ENCODE measurements at regions not wholly inside any gene's neighbourhood (a gene's known extent, or its start where the extent isn't known, plus 50 kb on each side); places are given as distances from the start of the nearest gene placed in this dataset.

- no peaks in the 10 kb centered on the region for H3F3A ChIP-seq (ENCODE audit: insufficient read depth, low read length)
- no peaks in the 10 kb centered on the region for H3K4me1 ChIP-seq (ENCODE audit: low read length)
- H4K20me1 ChIP-seq (ENCODE audit: insufficient read depth, low read length), result no peaks in the 10 kb centered on the region
- no peak overlapping the region for H2AFZ ChIP-seq (ENCODE audit: low read length)
- H3K27me3 ChIP-seq (replicated peaks; ENCODE audit: insufficient read depth, low read length), result no peaks in the 10 kb centered on the region
- no peak overlapping the region for H3K4me2 ChIP-seq (ENCODE audit: low read depth, low read length)
- H3K9me2 ChIP-seq (replicated peaks; ENCODE audit: insufficient read depth, low read length), result no peaks in the 10 kb centered on the region
- H3K9ac ChIP-seq (ENCODE audit: low read length), result no peak overlapping the region
- no peak overlapping the region for H3K4me3 ChIP-seq (ENCODE audit: low read length)
- no peak for TF ChIP-seq CTCF (IDR thresholded peaks at IDR 0.05; ENCODE audit: low read length)
- TF ChIP-seq EZH2phosphoT487 (IDR thresholded peaks at IDR 0.05; ENCODE audit: low read length), result no peak
- TF ChIP-seq EZH2 (optimal IDR thresholded peaks at IDR 0.05; ENCODE audit: low read depth, low read length), result no peak
- no peaks in the 10 kb centered on the region for H3K79me2 ChIP-seq (ENCODE audit: low read length)
- no peak for DNase-seq
- H3K9me3 ChIP-seq (replicated peaks; ENCODE audit: insufficient read depth, low read length), result no peaks in the 10 kb centered on the region
- no peak overlapping the region for H3K27ac ChIP-seq (ENCODE audit: low read length)
- no peaks in the 10 kb centered on the region for H3K36me3 ChIP-seq (replicated peaks; ENCODE audit: insufficient read depth, low read length)
Measured at GRCh38 chr6:55052846-55053245, 121.5 kb upstream of the HCRTR2 start.

DNA sequence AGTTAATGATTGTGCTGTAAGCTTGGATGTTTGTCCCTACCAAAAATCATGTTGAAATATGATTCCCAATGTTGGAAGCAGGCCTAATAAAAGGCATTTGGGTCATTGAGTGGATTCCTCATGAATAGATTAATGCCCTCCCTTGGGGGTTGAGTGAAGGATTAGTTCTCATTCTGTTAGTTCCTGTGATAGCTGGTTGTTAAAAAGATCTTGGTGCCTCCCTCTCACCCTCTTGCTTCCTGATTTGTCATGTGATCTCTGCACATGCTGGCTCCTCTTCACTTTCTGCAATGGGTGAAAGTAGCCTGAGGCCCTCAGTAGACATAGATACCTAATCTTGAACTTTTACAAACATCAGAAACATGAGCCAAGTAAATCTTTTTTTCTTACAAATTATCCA lies 115.6 kb upstream of the HCRTR2 start:
- Histone ChIP-seq H3K9me3 (replicated peaks; ENCODE audit: insufficient read depth, low read length) (no peaks in the 10 kb centered on the region), H4K20me1 (ENCODE audit: insufficient read depth, low read length) (no peaks in the 10 kb centered on the region), H2AFZ (ENCODE audit: low read length) (no peak overlapping the region), H3K9ac (ENCODE audit: low read length) (no peak overlapping the region), H3K79me2 (ENCODE audit: low read length) (no peaks in the 10 kb centered on the region), H3K4me3 (ENCODE audit: low read length) (no peak overlapping the region), H3K27me3 (replicated peaks; ENCODE audit: insufficient read depth, low read length) (no peaks in the 10 kb centered on the region), H3K4me1 (ENCODE audit: low read length) (no peaks in the 10 kb centered on the region), H3F3A (ENCODE audit: insufficient read depth, low read length) (no peaks in the 10 kb centered on the region), H3K27ac (ENCODE audit: low read length) (no peak overlapping the region), H3K36me3 (replicated peaks; ENCODE audit: insufficient read depth, low read length) (no peaks in the 10 kb centered on the region), H3K4me2 (ENCODE audit: low read depth, low read length) (no peak overlapping the region), H3K9me2 (replicated peaks; ENCODE audit: insufficient read depth, low read length) (no peaks in the 10 kb centered on the region)
- DNase-seq, result no peak
- no peak for TF ChIP-seq EZH2 (optimal IDR thresholded peaks at IDR 0.05; ENCODE audit: low read depth, low read length)
- no peak for TF ChIP-seq EZH2phosphoT487 (IDR thresholded peaks at IDR 0.05; ENCODE audit: low read length)
- TF ChIP-seq CTCF (IDR thresholded peaks at IDR 0.05; ENCODE audit: low read length), result no peak

DNA sequence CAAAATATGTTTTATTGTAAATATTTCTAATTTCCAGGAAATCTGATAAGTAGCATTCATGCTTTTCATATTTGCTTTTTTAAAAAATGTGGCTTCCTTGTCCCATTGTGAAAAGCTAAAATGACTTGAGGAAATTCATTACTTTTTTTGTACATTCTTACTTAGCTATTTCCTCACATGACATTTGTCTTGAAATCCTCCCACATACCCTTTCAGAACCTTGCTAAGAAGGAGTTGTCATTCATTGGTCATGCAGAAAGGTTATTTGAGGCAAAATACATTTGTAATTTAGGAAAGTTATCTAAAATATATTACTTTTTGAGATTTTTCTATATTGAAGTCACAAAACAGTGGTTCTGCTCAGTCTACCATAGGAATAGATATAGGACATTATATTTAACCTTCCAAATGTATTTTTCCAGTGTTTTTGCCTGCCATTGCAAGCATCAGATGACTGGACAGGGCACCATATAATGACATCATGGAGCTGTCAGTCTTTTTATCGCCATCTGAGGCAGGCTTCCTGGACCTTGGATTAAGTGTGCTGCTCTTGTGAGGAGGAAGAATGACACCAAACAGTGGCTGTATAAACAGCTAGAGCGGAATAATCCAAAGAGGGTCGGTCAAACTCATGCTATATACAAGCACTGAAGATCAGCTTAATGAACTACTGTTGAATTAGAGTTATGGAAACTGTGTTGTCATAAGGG lies 109.4 kb upstream of the HCRTR2 start:
- H3K9ac ChIP-seq (ENCODE audit: low read length), result no peak overlapping the region
- no peak overlapping the region for H3K4me3 ChIP-seq (ENCODE audit: low read length)
- H2AFZ ChIP-seq (ENCODE audit: low read length), result no peak overlapping the region

More for the DNA sequence above, 109.4 kb upstream of the HCRTR2 start:
- no peak for DNase-seq
- Histone ChIP-seq H3K79me2 (ENCODE audit: low read length) (no peaks in the 10 kb centered on the region), H3K9me3 (replicated peaks; ENCODE audit: insufficient read depth, low read length) (no peaks in the 10 kb centered on the region), H3K27me3 (replicated peaks; ENCODE audit: insufficient read depth, low read length) (no peaks in the 10 kb centered on the region), H3K4me1 (ENCODE audit: low read length) (no peaks in the 10 kb centered on the region), H3F3A (ENCODE audit: insufficient read depth, low read length) (no peaks in the 10 kb centered on the region), H3K4me2 (ENCODE audit: low read depth, low read length) (no peak overlapping the region), H3K9me2 (replicated peaks; ENCODE audit: insufficient read depth, low read length) (no peaks in the 10 kb centered on the region), H3K27ac (ENCODE audit: low read length) (no peak overlapping the region), H4K20me1 (ENCODE audit: insufficient read depth, low read length) (no peaks in the 10 kb centered on the region), H3K36me3 (replicated peaks; ENCODE audit: insufficient read depth, low read length) (no peaks in the 10 kb centered on the region)
- TF ChIP-seq EZH2phosphoT487 (IDR thresholded peaks at IDR 0.05; ENCODE audit: low read length) (no peak), EZH2 (optimal IDR thresholded peaks at IDR 0.05; ENCODE audit: low read depth, low read length) (no peak), CTCF (IDR thresholded peaks at IDR 0.05; ENCODE audit: low read length) (no peak)
